ENCODE measurements at regions not wholly inside any gene's neighbourhood (a gene's known extent, or its start where the extent isn't known, plus 50 kb on each side); places are given as distances from the start of the nearest gene placed in this dataset.

DNA sequence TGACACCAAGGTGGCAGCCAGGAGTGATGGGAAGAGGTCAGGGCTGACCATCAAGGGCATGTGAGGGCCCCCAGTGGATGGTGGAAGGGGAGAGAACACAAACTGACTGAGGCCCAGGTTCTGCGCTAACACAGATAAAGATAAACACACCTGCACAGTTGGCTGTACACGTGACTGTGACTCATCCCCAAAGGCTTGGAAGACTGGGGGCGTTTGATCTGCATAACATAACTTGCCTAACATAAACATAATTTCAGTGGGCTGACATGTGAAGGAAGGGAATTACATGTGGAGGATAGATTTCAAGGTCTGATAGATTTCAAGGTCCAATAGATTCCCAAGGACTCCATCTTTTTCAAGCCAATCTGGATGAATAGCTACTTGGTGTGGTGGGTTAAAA, 100.9 kb upstream of the TNRC6C start:
- no peak overlapping the region for H3K4me3 ChIP-seq (ENCODE audit: insufficient read depth, low read length, poor library complexity, severe bottlenecking)
- H3K9me3 ChIP-seq (ENCODE audit: insufficient read depth, low read length), result no peaks in the 10 kb centered on the region
- no peaks in the 10 kb centered on the region for H4K20me1 ChIP-seq (ENCODE audit: low read depth, low read length)
- H3K27me3 ChIP-seq (ENCODE audit: low read length), result no peaks in the 10 kb centered on the region
- H3K4me2 ChIP-seq (ENCODE audit: low read depth, low read length, poor library complexity, severe bottlenecking), result no peak overlapping the region
- H3K36me3 ChIP-seq (ENCODE audit: low read length), result no peaks in the 10 kb centered on the region
- no peak overlapping the region for H3K27ac ChIP-seq (ENCODE audit: low read depth, low read length)
- H3K79me2 ChIP-seq (ENCODE audit: insufficient read depth, low read length), result no peaks in the 10 kb centered on the region
- H2AFZ ChIP-seq (ENCODE audit: low read depth, low read length, severe bottlenecking), result no peak overlapping the region
- H3K9ac ChIP-seq (ENCODE audit: low read length), result no peak overlapping the region
- TF ChIP-seq EZH2phosphoT487 (conservative IDR thresholded peaks at IDR 0.05; ENCODE audit: low read length), result no peak
- TF ChIP-seq, protein P1, sequence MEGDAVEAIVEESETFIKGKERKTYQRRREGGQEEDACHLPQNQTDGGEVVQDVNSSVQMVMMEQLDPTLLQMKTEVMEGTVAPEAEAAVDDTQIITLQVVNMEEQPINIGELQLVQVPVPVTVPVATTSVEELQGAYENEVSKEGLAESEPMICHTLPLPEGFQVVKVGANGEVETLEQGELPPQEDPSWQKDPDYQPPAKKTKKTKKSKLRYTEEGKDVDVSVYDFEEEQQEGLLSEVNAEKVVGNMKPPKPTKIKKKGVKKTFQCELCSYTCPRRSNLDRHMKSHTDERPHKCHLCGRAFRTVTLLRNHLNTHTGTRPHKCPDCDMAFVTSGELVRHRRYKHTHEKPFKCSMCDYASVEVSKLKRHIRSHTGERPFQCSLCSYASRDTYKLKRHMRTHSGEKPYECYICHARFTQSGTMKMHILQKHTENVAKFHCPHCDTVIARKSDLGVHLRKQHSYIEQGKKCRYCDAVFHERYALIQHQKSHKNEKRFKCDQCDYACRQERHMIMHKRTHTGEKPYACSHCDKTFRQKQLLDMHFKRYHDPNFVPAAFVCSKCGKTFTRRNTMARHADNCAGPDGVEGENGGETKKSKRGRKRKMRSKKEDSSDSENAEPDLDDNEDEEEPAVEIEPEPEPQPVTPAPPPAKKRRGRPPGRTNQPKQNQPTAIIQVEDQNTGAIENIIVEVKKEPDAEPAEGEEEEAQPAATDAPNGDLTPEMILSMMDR (IDR thresholded peaks at IDR 0.05; ENCODE audit: insufficient read depth, low read length, poor library complexity, severe bottlenecking), result no peak
- H3K9me2 ChIP-seq (replicated peaks; ENCODE audit: insufficient read depth, low read length), result no peaks in the 10 kb centered on the region
- no peaks in the 10 kb centered on the region for H3F3A ChIP-seq (ENCODE audit: insufficient read depth)

DNA sequence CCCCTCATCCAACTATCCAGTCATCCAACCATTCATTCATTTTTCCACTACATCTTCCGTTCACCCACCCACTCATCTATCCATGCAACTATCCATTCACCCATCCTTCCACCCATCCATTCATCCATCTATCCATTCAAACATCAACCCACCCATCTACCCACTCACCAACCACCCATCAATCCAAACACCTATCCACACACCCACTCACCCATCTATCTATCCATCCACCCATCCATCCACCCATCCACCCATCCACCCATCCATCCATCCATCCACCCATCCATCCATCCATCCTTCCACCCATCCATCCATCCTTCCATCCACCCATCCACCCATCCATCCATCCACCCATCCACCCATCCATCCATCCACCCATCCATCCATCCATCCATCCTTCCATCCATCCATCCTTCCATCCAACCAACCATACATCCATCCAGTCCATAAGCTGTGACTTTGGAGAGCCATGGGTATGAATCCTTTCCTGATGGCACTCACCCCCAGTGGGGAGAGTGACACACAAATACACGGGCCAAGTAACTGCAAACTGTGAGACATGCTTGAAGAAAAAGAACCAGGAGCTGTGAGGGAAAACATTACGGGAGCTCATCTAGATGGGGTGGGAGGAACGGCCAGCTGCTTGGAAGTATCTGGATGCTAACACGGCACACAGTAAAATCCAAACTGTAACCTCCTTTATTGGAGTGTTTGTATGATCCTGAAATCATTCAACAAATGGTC, 100.0 kb upstream of the TNRC6C start:
- Histone ChIP-seq H3F3A (ENCODE audit: insufficient read depth) (no peaks in the 10 kb centered on the region), H3K27me3 (ENCODE audit: low read length) (no peaks in the 10 kb centered on the region), H2AFZ (ENCODE audit: low read depth, low read length, severe bottlenecking) (no peak overlapping the region), H3K79me2 (ENCODE audit: insufficient read depth, low read length) (no peaks in the 10 kb centered on the region), H3K4me2 (ENCODE audit: low read depth, low read length, poor library complexity, severe bottlenecking) (no peak overlapping the region), H4K20me1 (ENCODE audit: low read depth, low read length) (no peaks in the 10 kb centered on the region), H3K9ac (ENCODE audit: low read length) (no peak overlapping the region), H3K9me2 (replicated peaks; ENCODE audit: insufficient read depth, low read length) (no peaks in the 10 kb centered on the region), H3K4me3 (ENCODE audit: insufficient read depth, low read length, poor library complexity, severe bottlenecking) (no peak overlapping the region), H3K27ac (ENCODE audit: low read depth, low read length) (no peak overlapping the region), H3K36me3 (ENCODE audit: low read length) (no peaks in the 10 kb centered on the region), H3K9me3 (ENCODE audit: insufficient read depth, low read length) (no peaks in the 10 kb centered on the region)
- TF ChIP-seq, protein P1 (IDR thresholded peaks at IDR 0.05; ENCODE audit: insufficient read depth, low read length, poor library complexity, severe bottlenecking), result no peak
- no peak for TF ChIP-seq EZH2phosphoT487 (conservative IDR thresholded peaks at IDR 0.05; ENCODE audit: low read length)

DNA sequence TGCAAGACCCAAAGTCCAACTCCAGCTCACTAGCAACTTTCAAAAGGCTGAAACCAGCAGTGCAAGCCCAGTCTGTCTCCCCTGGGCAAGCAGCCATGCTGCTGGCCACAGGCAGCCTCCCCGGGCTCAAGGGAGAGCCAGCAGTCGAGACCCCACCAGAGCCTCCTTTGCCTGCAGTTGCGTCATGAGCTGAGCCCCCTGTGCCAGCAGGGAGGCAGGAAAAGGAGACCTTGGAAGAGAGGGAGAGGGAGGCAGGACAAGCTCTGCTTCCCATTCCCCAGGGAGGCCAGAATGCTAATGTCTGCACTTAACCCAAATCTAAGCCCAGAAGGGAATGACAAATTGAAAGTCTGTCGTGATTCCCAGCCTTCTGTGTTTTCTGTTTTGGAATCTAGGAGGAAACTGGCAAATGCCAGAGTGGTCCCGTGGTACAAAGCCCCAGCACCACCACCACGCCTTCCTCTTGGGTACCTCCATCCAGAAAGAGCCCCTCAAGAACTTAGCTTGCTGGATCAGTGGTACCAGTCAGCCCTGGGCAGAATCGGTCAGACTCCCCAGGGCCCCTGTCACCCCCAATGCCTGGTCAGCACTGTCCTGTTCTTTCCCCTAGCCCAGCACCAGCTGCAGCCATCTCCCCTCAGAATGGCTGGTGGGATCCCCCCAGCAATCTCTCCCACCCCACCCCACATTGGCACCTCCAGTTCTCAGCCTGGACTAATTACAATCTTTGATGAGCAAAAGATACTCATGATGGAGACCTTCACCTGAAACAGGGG, 99.3 kb upstream of the TNRC6C start:
- Histone ChIP-seq H4K20me1 (ENCODE audit: low read depth, low read length) (no peaks in the 10 kb centered on the region), H3K4me2 (ENCODE audit: low read depth, low read length, poor library complexity, severe bottlenecking) (no peak overlapping the region), H3K36me3 (ENCODE audit: low read length) (no peaks in the 10 kb centered on the region), H3K9ac (ENCODE audit: low read length) (no peak overlapping the region), H2AFZ (ENCODE audit: low read depth, low read length, severe bottlenecking) (no peak overlapping the region), H3K27ac (ENCODE audit: low read depth, low read length) (no peak overlapping the region), H3K4me3 (ENCODE audit: insufficient read depth, low read length, poor library complexity, severe bottlenecking) (no peak overlapping the region), H3K79me2 (ENCODE audit: insufficient read depth, low read length) (no peaks in the 10 kb centered on the region), H3K9me2 (replicated peaks; ENCODE audit: insufficient read depth, low read length) (no peaks in the 10 kb centered on the region), H3K27me3 (ENCODE audit: low read length) (no peaks in the 10 kb centered on the region), H3F3A (ENCODE audit: insufficient read depth) (no peaks in the 10 kb centered on the region), H3K9me3 (ENCODE audit: insufficient read depth, low read length) (no peaks in the 10 kb centered on the region)
- TF ChIP-seq EZH2phosphoT487 (conservative IDR thresholded peaks at IDR 0.05; ENCODE audit: low read length), result no peak
- TF ChIP-seq, protein P1 (IDR thresholded peaks at IDR 0.05; ENCODE audit: insufficient read depth, low read length, poor library complexity, severe bottlenecking), result no peak
